HG03558 (cell line): ENCODE measurements at regions not wholly inside any gene's neighbourhood (a gene's known extent, or its start where the extent isn't known, plus 50 kb on each side); places are given as distances from the start of the nearest gene placed in this dataset.

Experiments
- ATAC-seq: cut with Tn5 transposase; IDR thresholded peaks from one replicate; pipeline ENCODE4 v1.9.1; 2021; ENCODE audit warnings: moderate number of reproducible peaks; ENCODE audit not compliant: unreplicated experiment; ENCODE audit errors: extremely low read depth

GRCh38 chr9:2486988-2487387 is 134.6 kb upstream of the VLDLR start:
- ATAC-seq = no peak

- no peak for ATAC-seq
Measured at GRCh38 chr9:2489838-2490314, 131.7 kb upstream of the VLDLR start.

GRCh38 chr9:2492161-2492560 is 129.4 kb upstream of the VLDLR start:
- no peak for ATAC-seq

- no peak for ATAC-seq
Measured at GRCh38 chr9:2493109-2493508, 128.5 kb upstream of the VLDLR start.

- no peak for ATAC-seq
Measured at GRCh38 chr9:2493529-2493928, 128.1 kb upstream of the VLDLR start.

GRCh38 chr9:2494562-2494961 is 127.0 kb upstream of the VLDLR start:
- ATAC-seq = no peak

GRCh38 chr9:2495221-2496005 is 126.2 kb upstream of the VLDLR start:
- no peak for ATAC-seq

GRCh38 chr9:2496169-2496568 is 125.4 kb upstream of the VLDLR start:
- no peak for ATAC-seq

GRCh38 chr9:2496934-2497333 is 124.7 kb upstream of the VLDLR start:
- no peak for ATAC-seq

GRCh38 chr9:2497666-2498400 is 123.8 kb upstream of the VLDLR start:
- no peak for ATAC-seq

GRCh38 chr9:2502210-2502609 is 119.4 kb upstream of the VLDLR start:
- ATAC-seq = no peak

GRCh38 chr9:2502760-2503159 is 118.8 kb upstream of the VLDLR start:
- ATAC-seq = no peak

GRCh38 chr9:2506321-2506720 is 115.3 kb upstream of the VLDLR start:
- ATAC-seq = no peak

- no peak for ATAC-seq
Measured at GRCh38 chr9:2523591-2523990, 98.0 kb upstream of the VLDLR start.

GRCh38 chr9:2524601-2525000 is 97.0 kb upstream of the VLDLR start:
- ATAC-seq = no peak

GRCh38 chr9:2525147-2525546 is 96.4 kb upstream of the VLDLR start:
- ATAC-seq = no peak

- ATAC-seq = no peak
Measured at GRCh38 chr9:2526071-2526828, 95.3 kb upstream of the VLDLR start.

- no peak for ATAC-seq
Measured at GRCh38 chr9:2531481-2531880, 90.1 kb upstream of the VLDLR start.

GRCh38 chr9:2536511-2536910 is 85.1 kb upstream of the VLDLR start:
- no peak for ATAC-seq

GRCh38 chr9:2545881-2546490 is 75.6 kb upstream of the VLDLR start:
- ATAC-seq = no peak
